OCI-LY1 (cell line): ENCODE measurements at regions not wholly inside any gene's neighbourhood (a gene's known extent, or its start where the extent isn't known, plus 50 kb on each side); places are given as distances from the start of the nearest gene placed in this dataset.

Source experiments
- H2AFZ ChIP-seq: fragments of 200-600 bp; sonication (generic), shearing (Covaris generic); 2 replicates; pipeline ENCODE4 v1.6.0; 2014; ENCODE audit warnings: antibody characterized with exemption, mild to moderate bottlenecking, low read length
- H3F3A ChIP-seq: fragments of 200-600 bp; sonication (generic), shearing (Covaris generic); 2 replicates; pipeline ENCODE4 v1.6.0; 2014; ENCODE audit warnings: mild to moderate bottlenecking, antibody characterized with exemption, low read length, moderate library complexity; ENCODE audit not compliant: insufficient read depth
- H3K27ac ChIP-seq: fragments of 200-600 bp; sonication (generic); 2 replicates; pipeline ENCODE4 v1.5.1; 2014; ENCODE audit warnings: low read length, mixed run types, mild to moderate bottlenecking, low read depth; ENCODE audit not compliant: poor library complexity, severe bottlenecking
- H3K27me3 ChIP-seq: fragments of 200-600 bp; sonication (generic); 2 replicates; pipeline ENCODE4 v1.6.0; 2014; ENCODE audit warnings: antibody characterized with exemption, mild to moderate bottlenecking, low read length, moderate library complexity; ENCODE audit not compliant: insufficient read depth
- H3K36me3 ChIP-seq: fragments of 200-600 bp; sonication (generic); 2 replicates; pipeline ENCODE4 v1.6.1; 2014; ENCODE audit warnings: mild to moderate bottlenecking, antibody characterized with exemption, low read length, moderate library complexity, mixed read lengths; ENCODE audit not compliant: insufficient read depth
- H3K4me1 ChIP-seq: fragments of 200-600 bp; sonication (generic); 2 replicates; pipeline ENCODE4 v1.5.1; 2014; ENCODE audit warnings: mild to moderate bottlenecking, low read length, moderate library complexity; ENCODE audit not compliant: insufficient read depth, severe bottlenecking
- H3K4me2 ChIP-seq: fragments of 200-600 bp; sonication (generic), shearing (Covaris generic); 2 replicates; pipeline ENCODE4 v1.6.1; 2014; ENCODE audit warnings: low read length
- H3K4me3 ChIP-seq: fragments of 200-600 bp; sonication (generic); 2 replicates; pipeline ENCODE4 v1.5.1; 2014; ENCODE audit warnings: low read length, low read depth, mild to moderate bottlenecking, mixed read lengths; ENCODE audit not compliant: poor library complexity, severe bottlenecking
- H3K79me2 ChIP-seq: fragments of 200-600 bp; shearing (Covaris generic); 2 replicates; pipeline ENCODE4 v1.6.1; 2016; ENCODE audit warnings: mixed run types, low read length, mixed read lengths; ENCODE audit not compliant: insufficient read depth
- H3K9ac ChIP-seq: fragments of 200-600 bp; sonication (generic), shearing (Covaris generic); 2 replicates; pipeline ENCODE4 v1.6.1; 2014; ENCODE audit warnings: mild to moderate bottlenecking, low read length, mixed read lengths
- H3K9me2 ChIP-seq: fragments of 200-600 bp; sonication (generic), shearing (Covaris generic); 2 replicates; pipeline ENCODE4 v1.6.1; 2014; ENCODE audit warnings: low read depth, mild to moderate bottlenecking, low read length, mixed read lengths
- H3K9me3 ChIP-seq: fragments of 200-600 bp; shearing (Covaris generic); 2 replicates; pipeline ENCODE4 v1.6.1; 2014; ENCODE audit warnings: low read length, mixed read lengths
- H4K20me1 ChIP-seq: fragments of 200-600 bp; sonication (generic), shearing (Covaris generic); 2 replicates; pipeline ENCODE4 v1.6.0; 2016; ENCODE audit warnings: mild to moderate bottlenecking, low read length; ENCODE audit not compliant: insufficient read depth
- CTCF ChIP-seq: fragments of 200-600 bp; sonication (generic), shearing (Covaris generic); IDR thresholded peaks from 2 replicates; pipeline ENCODE4 v1.5.1; 2017; ENCODE audit warnings: mild to moderate bottlenecking, antibody characterized with exemption, low read length, moderate library complexity, mixed read lengths
- EZH2 ChIP-seq: fragments of 200-600 bp; sonication (generic), shearing (Covaris generic); IDR thresholded peaks from 2 replicates; pipeline ENCODE4 v1.8.0; 2017; ENCODE audit warnings: borderline replicate concordance, mixed run types, mild to moderate bottlenecking, antibody characterized with exemption, low read length, moderate library complexity, mixed read lengths

GRCh38 chr18:28792404-28793086, 615.6 kb upstream of the CDH2 start:
- TF ChIP-seq EZH2 = no peak
- no peaks in the 10 kb centered on the region for H3K36me3 ChIP-seq
- no peak overlapping the region for H3K27ac ChIP-seq
- no peaks in the 10 kb centered on the region for H4K20me1 ChIP-seq
- H3K4me2 ChIP-seq = no peak overlapping the region
- H3K27me3 ChIP-seq = no peaks in the 10 kb centered on the region
- no peaks in the 10 kb centered on the region for H3K9me2 ChIP-seq
- no peaks in the 10 kb centered on the region for H3K9me3 ChIP-seq
- H3K9ac ChIP-seq = no peak overlapping the region
- no peak overlapping the region for H2AFZ ChIP-seq
- no peaks in the 10 kb centered on the region for H3K79me2 ChIP-seq
- H3K4me1 ChIP-seq = no peaks in the 10 kb centered on the region
- no peak overlapping the region for H3K4me3 ChIP-seq
- no peaks in the 10 kb centered on the region for H3F3A ChIP-seq

GRCh38 chr18:28791101-28791500, 614.2 kb upstream of the CDH2 start:
- Histone ChIP-seq H3K4me2 (no peak overlapping the region), H3K36me3 (no peaks in the 10 kb centered on the region), H3K9me2 (no peaks in the 10 kb centered on the region), H3K9ac (no peak overlapping the region), H3F3A (no peaks in the 10 kb centered on the region), H2AFZ (no peak overlapping the region), H3K4me3 (no peak overlapping the region), H3K27ac (no peak overlapping the region), H3K79me2 (no peaks in the 10 kb centered on the region), H3K9me3 (no peaks in the 10 kb centered on the region), H3K27me3 (no peaks in the 10 kb centered on the region), H4K20me1 (no peaks in the 10 kb centered on the region), H3K4me1 (no peaks in the 10 kb centered on the region)
- no peak for TF ChIP-seq EZH2
- no peak for TF ChIP-seq CTCF

GRCh38 chr18:28789502-28789901, 612.6 kb upstream of the CDH2 start:
- Histone ChIP-seq H3K4me3 (no peak overlapping the region), H3K36me3 (no peaks in the 10 kb centered on the region), H4K20me1 (no peaks in the 10 kb centered on the region), H3K9me3 (no peaks in the 10 kb centered on the region), H2AFZ (no peak overlapping the region), H3K9me2 (no peaks in the 10 kb centered on the region), H3K27me3 (no peaks in the 10 kb centered on the region), H3F3A (no peaks in the 10 kb centered on the region), H3K9ac (no peak overlapping the region), H3K4me2 (no peak overlapping the region), H3K4me1 (no peaks in the 10 kb centered on the region), H3K79me2 (no peaks in the 10 kb centered on the region), H3K27ac (no peak overlapping the region)
- TF ChIP-seq EZH2 = no peak
- no peak for TF ChIP-seq CTCF

GRCh38 chr18:28786926-28787325, 610.0 kb upstream of the CDH2 start:
- no peaks in the 10 kb centered on the region for H3K27me3 ChIP-seq
- no peaks in the 10 kb centered on the region for H4K20me1 ChIP-seq
- H3K4me1 ChIP-seq = no peaks in the 10 kb centered on the region
- no peak overlapping the region for H3K4me3 ChIP-seq
- no peaks in the 10 kb centered on the region for H3F3A ChIP-seq
- H3K4me2 ChIP-seq = no peak overlapping the region
- no peak overlapping the region for H3K9ac ChIP-seq
- H3K9me3 ChIP-seq = no peaks in the 10 kb centered on the region
- TF ChIP-seq EZH2 (no peak), CTCF (no peak)
- no peak overlapping the region for H3K27ac ChIP-seq
- no peaks in the 10 kb centered on the region for H3K79me2 ChIP-seq
- H3K9me2 ChIP-seq = no peaks in the 10 kb centered on the region
- no peaks in the 10 kb centered on the region for H3K36me3 ChIP-seq
- no peak overlapping the region for H2AFZ ChIP-seq
